Suprapubic skin (tissue), 4 donors: ENCODE measurements at regions not wholly inside any gene's neighbourhood (a gene's known extent, or its start where the extent isn't known, plus 50 kb on each side); places are given as distances from the start of the nearest gene placed in this dataset.

Source experiments
- DNase-seq, 2 donors: peaks; one replicate each; pipeline ENCODE4 v3.0.0-alpha.2; 2019; ENCODE audit warnings: low spot score in 2 of 2
- H3K27ac ChIP-seq: fragments of 200-600 bp; sonication (generic); one replicate; pipeline ENCODE4 v1.5.1; 2019
- H3K27me3 ChIP-seq: fragments of 200-600 bp; sonication (generic); one replicate; pipeline ENCODE4 v1.5.1; 2019
- H3K36me3 ChIP-seq: fragments of 200-600 bp; sonication (generic); one replicate; pipeline ENCODE4 v1.5.1; 2019
- H3K4me1 ChIP-seq: fragments of 200-600 bp; sonication (generic); one replicate; pipeline ENCODE4 v1.5.1; 2019
- H3K4me3 ChIP-seq: fragments of 200-600 bp; sonication (generic); one replicate; pipeline ENCODE4 v1.5.1; 2019; ENCODE audit warnings: mild to moderate bottlenecking
- H3K9me3 ChIP-seq: fragments of 200-600 bp; sonication (generic); one replicate; pipeline ENCODE4 v1.5.1; 2019
- EP300 ChIP-seq: sonication (generic); formaldehyde crosslinking; IDR thresholded peaks from one replicate; pipeline ENCODE4 v1.6.1; 2017; ENCODE audit warnings: antibody characterized with exemption
- POLR2A ChIP-seq, 2 donors: fragments of 450-650 bp; IDR thresholded peaks; one replicate each; pipeline ENCODE4 v1.6.1; 2017; ENCODE audit warnings: antibody characterized with exemption in 2 of 2, mild to moderate bottlenecking in 2 of 2, moderate library complexity in 2 of 2
- POLR2AphosphoS5 ChIP-seq, 3 donors: sonication (generic); formaldehyde crosslinking; IDR thresholded peaks; one replicate each; pipeline ENCODE4 v1.6.1; 2017; ENCODE audit warnings: antibody characterized with exemption in 3 of 3
- WGBS: methylation state at CpG from one replicate; pipeline ENCODE4 v1.1.5; 2018; 5-methylcytosine and 5-hydroxymethylcytosine counted together
- TF ChIP-seq, protein P1 (sequence below), 2 donors: fragments of 200-600 bp in 1 of 2; fragments of 450-650 bp in 1 of 2; sonication (generic) in 1 of 2; IDR thresholded peaks; one replicate each; pipeline ENCODE4 v1.5.1; 2016 to 2019; ENCODE audit warnings: antibody characterized with exemption in 2 of 2, mild to moderate bottlenecking in 1 of 2, moderate library complexity in 1 of 2

DNA sequence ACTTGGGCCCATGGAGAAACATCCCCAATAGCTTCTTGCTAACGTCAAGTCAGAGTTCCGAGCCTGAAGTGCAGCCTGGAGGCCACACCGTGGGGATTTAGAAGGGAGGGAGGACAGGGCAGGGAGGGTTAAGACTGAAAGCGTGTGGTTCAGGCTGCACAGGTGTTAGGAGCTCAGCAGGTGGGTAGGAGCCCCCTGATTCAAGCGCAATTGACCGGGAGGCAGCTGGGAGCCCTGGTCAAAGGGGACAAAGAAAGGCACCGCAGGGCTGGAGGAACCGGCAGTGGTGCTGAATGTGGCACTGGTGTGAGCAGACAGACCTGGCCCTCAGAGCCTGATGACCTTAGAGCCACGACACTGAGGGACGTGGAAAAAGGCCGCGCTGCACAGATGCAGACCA is 149.6 kb downstream of the TMEM18 start:
- DNase-seq: no peak
- Histone ChIP-seq H3K27ac (no peak overlapping the region), H3K4me3 (no peak overlapping the region), H3K4me1 (no peaks in the 10 kb centered on the region), H3K9me3 (no peaks in the 10 kb centered on the region), H3K36me3 (no peaks in the 10 kb centered on the region), H3K27me3 (peaks cover 3% of the 10 kb centered on the region)
- 72% methylated on average over 12 of the region's 12 CpGs for WGBS
- TF ChIP-seq EP300 (no peak), POLR2A (IDR thresholded peaks at IDR 0.05) (no peak), POLR2AphosphoS5 (IDR thresholded peaks at IDR 0.05) (no peak)
- TF ChIP-seq, protein P1, sequence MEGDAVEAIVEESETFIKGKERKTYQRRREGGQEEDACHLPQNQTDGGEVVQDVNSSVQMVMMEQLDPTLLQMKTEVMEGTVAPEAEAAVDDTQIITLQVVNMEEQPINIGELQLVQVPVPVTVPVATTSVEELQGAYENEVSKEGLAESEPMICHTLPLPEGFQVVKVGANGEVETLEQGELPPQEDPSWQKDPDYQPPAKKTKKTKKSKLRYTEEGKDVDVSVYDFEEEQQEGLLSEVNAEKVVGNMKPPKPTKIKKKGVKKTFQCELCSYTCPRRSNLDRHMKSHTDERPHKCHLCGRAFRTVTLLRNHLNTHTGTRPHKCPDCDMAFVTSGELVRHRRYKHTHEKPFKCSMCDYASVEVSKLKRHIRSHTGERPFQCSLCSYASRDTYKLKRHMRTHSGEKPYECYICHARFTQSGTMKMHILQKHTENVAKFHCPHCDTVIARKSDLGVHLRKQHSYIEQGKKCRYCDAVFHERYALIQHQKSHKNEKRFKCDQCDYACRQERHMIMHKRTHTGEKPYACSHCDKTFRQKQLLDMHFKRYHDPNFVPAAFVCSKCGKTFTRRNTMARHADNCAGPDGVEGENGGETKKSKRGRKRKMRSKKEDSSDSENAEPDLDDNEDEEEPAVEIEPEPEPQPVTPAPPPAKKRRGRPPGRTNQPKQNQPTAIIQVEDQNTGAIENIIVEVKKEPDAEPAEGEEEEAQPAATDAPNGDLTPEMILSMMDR (IDR thresholded peaks at IDR 0.05): no peak

DNA sequence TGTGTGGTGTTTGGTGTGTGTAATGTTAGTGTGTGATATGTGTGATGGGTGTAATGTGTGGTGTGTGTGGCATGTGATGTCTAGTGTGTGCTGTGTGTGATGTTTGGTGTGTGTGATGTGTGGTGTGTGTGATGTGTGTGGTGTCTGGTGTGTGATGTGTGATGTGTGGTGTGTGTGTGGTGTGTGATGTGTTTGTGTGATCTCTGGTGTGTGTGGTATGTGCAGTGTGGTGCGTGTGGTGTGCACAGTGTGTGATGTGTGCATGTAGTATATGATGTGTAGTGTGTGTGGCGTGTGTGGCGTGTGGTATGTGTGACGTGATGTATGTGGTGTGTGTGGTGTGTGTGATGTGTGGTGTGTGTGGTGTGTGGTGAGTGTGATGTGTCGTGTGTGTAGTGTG is 150.3 kb downstream of the TMEM18 start:
- 88% methylated on average over 5 of the region's 5 CpGs for WGBS

DNA sequence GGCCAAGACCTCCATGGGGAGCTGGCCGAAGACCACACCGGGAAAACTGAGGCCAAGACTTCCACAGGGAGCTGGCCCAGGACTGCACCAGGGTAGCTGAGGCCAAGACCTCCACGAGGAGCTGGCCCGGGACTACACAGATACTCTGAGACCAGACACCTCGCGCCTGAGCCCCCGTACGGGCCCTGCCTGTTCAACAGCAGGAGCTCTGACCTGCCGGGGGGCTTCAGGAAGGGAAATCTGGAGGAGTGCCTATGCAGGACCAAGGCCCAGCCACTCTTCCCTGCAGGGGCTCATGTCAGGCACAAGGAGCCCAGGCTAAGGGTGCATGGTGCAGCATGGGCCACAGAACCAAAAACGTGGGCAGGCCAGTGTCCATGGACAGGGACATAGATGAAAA is 151.6 kb downstream of the TMEM18 start:
- WGBS: 90% methylated on average over 7 of the region's 10 CpGs
- no peak for DNase-seq
- Histone ChIP-seq H3K4me3 (no peak overlapping the region), H3K27ac (no peak overlapping the region), H3K27me3 (peaks cover 3% of the 10 kb centered on the region), H3K4me1 (no peaks in the 10 kb centered on the region), H3K36me3 (no peaks in the 10 kb centered on the region), H3K9me3 (no peaks in the 10 kb centered on the region)
- TF ChIP-seq POLR2AphosphoS5 (IDR thresholded peaks at IDR 0.05): no peak
- no peak for TF ChIP-seq EP300
- no peak for TF ChIP-seq POLR2A (IDR thresholded peaks at IDR 0.05)
- TF ChIP-seq, protein P1 (IDR thresholded peaks at IDR 0.05): no peak

More for the DNA sequence above, 150.3 kb downstream of the TMEM18 start:
- Histone ChIP-seq H3K4me1 (no peaks in the 10 kb centered on the region), H3K27ac (no peak overlapping the region), H3K9me3 (no peaks in the 10 kb centered on the region), H3K27me3 (peaks cover 3% of the 10 kb centered on the region), H3K36me3 (no peaks in the 10 kb centered on the region), H3K4me3 (no peak overlapping the region)
- DNase-seq: no peak
- no peak for TF ChIP-seq POLR2AphosphoS5 (IDR thresholded peaks at IDR 0.05)
- TF ChIP-seq, protein P1 (IDR thresholded peaks at IDR 0.05): no peak
- TF ChIP-seq EP300: no peak
- no peak for TF ChIP-seq POLR2A (IDR thresholded peaks at IDR 0.05)

DNA sequence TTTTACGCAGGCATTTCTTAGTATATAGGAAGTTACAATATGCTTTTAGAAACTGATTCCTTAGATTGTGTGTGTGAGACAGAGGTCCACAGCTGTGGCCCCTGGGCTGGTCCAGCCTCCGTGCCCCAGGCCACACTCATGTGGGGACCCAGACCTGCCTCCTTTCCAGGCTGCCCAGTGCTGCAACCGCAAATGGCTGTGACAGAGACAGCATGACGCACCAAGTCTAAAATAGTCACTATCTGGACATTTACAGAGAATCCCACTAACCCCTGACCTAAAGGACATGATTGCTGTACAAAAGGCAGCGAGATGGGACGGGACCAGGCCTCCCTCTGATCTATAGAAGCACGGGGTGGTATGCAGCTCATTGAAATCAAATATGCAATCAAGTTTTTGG is 152.2 kb downstream of the TMEM18 start:
- TF ChIP-seq, protein P1 (IDR thresholded peaks at IDR 0.05): no peak
- TF ChIP-seq POLR2AphosphoS5 (IDR thresholded peaks at IDR 0.05) (no peak), POLR2A (IDR thresholded peaks at IDR 0.05) (no peak), EP300 (no peak)
- H3K9me3 ChIP-seq: no peaks in the 10 kb centered on the region
- DNase-seq: no peak
- no peaks in the 10 kb centered on the region for H3K4me1 ChIP-seq
- no peaks in the 10 kb centered on the region for H3K36me3 ChIP-seq
- peaks cover 3% of the 10 kb centered on the region for H3K27me3 ChIP-seq
- WGBS: 92% methylated on average over 7 of the region's 7 CpGs
- H3K27ac ChIP-seq: no peak overlapping the region
- H3K4me3 ChIP-seq: no peak overlapping the region

DNA sequence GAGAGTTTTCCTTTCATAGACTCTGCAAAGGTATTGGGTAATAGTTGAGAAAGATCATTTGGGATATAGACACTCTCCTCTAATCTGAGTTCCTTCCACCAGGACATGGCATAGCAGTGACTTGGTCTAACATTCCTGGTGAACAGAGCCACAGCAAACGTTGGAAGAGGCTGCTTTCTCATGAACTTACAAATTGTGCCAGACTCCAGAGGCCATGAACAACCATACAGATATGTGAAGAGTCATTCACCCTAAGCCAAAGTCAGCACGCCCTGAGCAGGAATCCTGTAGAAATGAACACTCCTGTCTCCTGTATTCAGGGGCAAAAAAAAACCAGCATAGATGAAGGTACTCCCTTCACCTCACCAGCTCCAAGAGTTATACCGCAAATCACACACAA is 152.8 kb downstream of the TMEM18 start:
- DNase-seq: no peak
- WGBS: 61% methylated on average over 3 of the region's 3 CpGs
- H3K27ac ChIP-seq: no peak overlapping the region
- H3K9me3 ChIP-seq: no peaks in the 10 kb centered on the region
- H3K36me3 ChIP-seq: no peaks in the 10 kb centered on the region
- H3K27me3 ChIP-seq: peaks cover 3% of the 10 kb centered on the region
- H3K4me1 ChIP-seq: no peaks in the 10 kb centered on the region
- no peak overlapping the region for H3K4me3 ChIP-seq
- TF ChIP-seq POLR2A (IDR thresholded peaks at IDR 0.05) (no peak), EP300 (no peak), POLR2AphosphoS5 (IDR thresholded peaks at IDR 0.05) (no peak)
- TF ChIP-seq, protein P1 (IDR thresholded peaks at IDR 0.05): no peak
